SW 1271 (cell line): ENCODE measurements at regions not wholly inside any gene's neighbourhood (a gene's known extent, or its start where the extent isn't known, plus 50 kb on each side); places are given as distances from the start of the nearest gene placed in this dataset.

Experiments used
- DNase-seq, 2 experiments: peaks; one replicate each; lab custom pipeline; 2025; lab: John Stamatoyannopoulos, UW

- DNase-seq: no peak
These were observed 96.2 kb downstream of the DUSP6 start for GRCh38 chr12:89256060-89256459.

GRCh38 chr12:89253488-89253887 lies 98.8 kb downstream of the DUSP6 start:
- DNase-seq: no peak

- DNase-seq: no peak
These were observed 100.0 kb downstream of the DUSP6 start for GRCh38 chr12:89252284-89252683.

GRCh38 chr12:89251342-89252271 lies 100.7 kb downstream of the DUSP6 start:
- DNase-seq: no peak

GRCh38 chr12:89250636-89251035 lies 101.7 kb downstream of the DUSP6 start:
- no peak for DNase-seq

GRCh38 chr12:89250213-89250612 lies 102.1 kb downstream of the DUSP6 start:
- no peak for DNase-seq

- no peak for DNase-seq
These were observed 104.3 kb downstream of the DUSP6 start for GRCh38 chr12:89247967-89248366.

GRCh38 chr12:89247541-89247942 lies 104.8 kb downstream of the DUSP6 start:
- DNase-seq: no peak

GRCh38 chr12:89245090-89245489 lies 107.2 kb downstream of the DUSP6 start:
- DNase-seq: no peak

GRCh38 chr12:89244536-89244935 lies 107.8 kb downstream of the DUSP6 start:
- DNase-seq: no peak

GRCh38 chr12:89243771-89244170 lies 108.5 kb downstream of the DUSP6 start:
- DNase-seq: no peak

- no peak for DNase-seq
These were observed 112.8 kb downstream of the DUSP6 start for GRCh38 chr12:89239534-89239933.

- no peak for DNase-seq
These were observed 113.7 kb downstream of the DUSP6 start for GRCh38 chr12:89238593-89238992.

- DNase-seq: no peak
These were observed 114.5 kb downstream of the DUSP6 start for GRCh38 chr12:89237763-89238162.

GRCh38 chr12:89236748-89237383 lies 115.4 kb downstream of the DUSP6 start:
- no peak for DNase-seq

GRCh38 chr12:89236237-89236636 lies 116.1 kb downstream of the DUSP6 start:
- no peak for DNase-seq

- DNase-seq: no peak
These were observed 116.9 kb downstream of the DUSP6 start for GRCh38 chr12:89235189-89235993.

- no peak for DNase-seq
These were observed 117.8 kb downstream of the DUSP6 start for GRCh38 chr12:89234324-89235114.

GRCh38 chr12:89231686-89232085 lies 120.6 kb downstream of the DUSP6 start:
- no peak for DNase-seq

- no peak for DNase-seq
These were observed 121.7 kb downstream of the DUSP6 start for GRCh38 chr12:89230376-89231315.

GRCh38 chr12:89228491-89228890 lies 123.8 kb downstream of the DUSP6 start:
- DNase-seq: no peak
